SK-N-MC (cell line): ENCODE measurements at regions not wholly inside any gene's neighbourhood (a gene's known extent, or its start where the extent isn't known, plus 50 kb on each side); places are given as distances from the start of the nearest gene placed in this dataset.

Source experiments
- DNase-seq: peaks from one replicate; pipeline ENCODE4 v3.0.0-alpha.2; 2011; ENCODE audit warnings: low read depth, low spot score
- H3K27ac ChIP-seq: fragments of 200-600 bp; sonication (generic); 2 replicates; pipeline ENCODE4 v1.5.1; 2016; ENCODE audit warnings: mixed run types
- H3K36me3 ChIP-seq: fragments of 200-600 bp; sonication (generic); 2 replicates; pipeline ENCODE4 v1.6.1; 2017; ENCODE audit warnings: antibody characterized with exemption, low read length, mixed read lengths; ENCODE audit not compliant: insufficient read depth
- H3K4me3 ChIP-seq: fragments of 200-600 bp; sonication (generic); 2 replicates; pipeline ENCODE4 v1.5.1; 2016
- H3K9ac ChIP-seq: fragments of 200-600 bp; sonication (generic); 2 replicates; pipeline ENCODE4 v1.8.0; 2017; ENCODE audit warnings: mixed run types, mixed read lengths; ENCODE audit not compliant: insufficient read length
- H3K9me3 ChIP-seq: fragments of 200-600 bp; sonication (generic); 2 replicates; pipeline ENCODE4 v1.6.1; 2017; ENCODE audit warnings: low read depth, mild to moderate bottlenecking, antibody characterized with exemption, low read length, moderate library complexity, mixed read lengths
- EZH2 ChIP-seq: fragments of 200-600 bp; sonication (generic); IDR thresholded peaks from one replicate; pipeline ENCODE4 v1.6.1; 2017; ENCODE audit warnings: antibody characterized with exemption
- FOXP2 ChIP-seq: optimal IDR thresholded peaks from 2 replicates; pipeline ENCODE3; 2011; ENCODE audit warnings: mild to moderate bottlenecking, moderate library complexity; ENCODE audit not compliant: insufficient read depth; ENCODE audit errors: extremely low read length, control extremely low read depth
- POLR2AphosphoS5 ChIP-seq: IDR thresholded peaks from 2 replicates; pipeline ENCODE4 v1.6.1; 2012; ENCODE audit warnings: mild to moderate bottlenecking, low read depth, low read length, borderline replicate concordance

DNA sequence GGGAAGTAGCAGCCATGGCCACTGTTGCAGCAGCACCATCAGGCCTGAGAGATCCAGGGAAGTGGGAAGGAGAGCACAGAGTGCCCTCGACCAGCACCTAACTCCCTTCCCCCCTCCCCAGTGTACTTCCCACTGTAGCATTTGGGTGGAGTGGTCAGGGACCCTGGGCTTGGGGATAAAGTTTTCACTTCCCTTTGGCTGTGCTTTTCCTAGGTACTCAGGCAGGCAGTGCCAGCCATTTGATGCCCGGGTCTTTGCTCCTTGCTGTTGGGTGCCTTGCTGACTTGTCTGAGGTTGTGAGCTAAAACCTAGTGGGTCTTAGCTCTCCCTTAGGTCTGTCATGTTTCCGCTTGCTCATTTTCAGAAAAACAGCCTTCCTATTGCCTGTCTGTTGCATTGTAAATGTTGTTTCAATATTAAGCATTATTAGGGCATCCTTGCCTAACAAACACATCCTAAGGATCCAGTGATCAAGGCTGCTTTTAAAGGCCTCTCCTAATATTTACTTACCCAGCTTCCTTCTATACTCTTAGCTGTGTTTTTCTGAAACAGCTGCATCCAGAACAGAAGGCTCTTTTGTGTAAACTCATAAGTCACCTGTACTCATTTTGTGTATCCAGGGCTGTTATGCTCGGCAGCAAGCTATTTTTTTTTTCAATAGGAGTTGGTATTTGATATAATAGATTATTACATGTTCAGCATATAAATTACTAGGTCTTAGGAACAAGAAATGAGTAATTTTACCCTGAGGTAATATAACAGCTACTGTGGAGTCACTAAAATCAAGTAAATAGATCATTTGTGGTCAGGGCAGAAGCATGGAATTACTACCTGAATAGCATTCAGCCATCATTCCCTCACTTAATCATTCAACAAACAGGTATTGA, 418.6 kb upstream of the PROX1 start:
- Histone ChIP-seq H3K4me3 (no peak overlapping the region), H3K36me3 (no peaks in the 10 kb centered on the region), H3K9ac (no peak overlapping the region), H3K27ac (no peak overlapping the region), H3K9me3 (no peaks in the 10 kb centered on the region)
- DNase-seq, result no peak
- TF ChIP-seq FOXP2 (no peak), POLR2AphosphoS5 (no peak), EZH2 (no peak)

GRCh38 chr1:213569816-213570150, 418.0 kb upstream of the PROX1 start:
- TF ChIP-seq EZH2, result no peak
- TF ChIP-seq FOXP2, result no peak
- no peak for TF ChIP-seq POLR2AphosphoS5
- no peak for DNase-seq
- no peak overlapping the region for H3K4me3 ChIP-seq

DNA sequence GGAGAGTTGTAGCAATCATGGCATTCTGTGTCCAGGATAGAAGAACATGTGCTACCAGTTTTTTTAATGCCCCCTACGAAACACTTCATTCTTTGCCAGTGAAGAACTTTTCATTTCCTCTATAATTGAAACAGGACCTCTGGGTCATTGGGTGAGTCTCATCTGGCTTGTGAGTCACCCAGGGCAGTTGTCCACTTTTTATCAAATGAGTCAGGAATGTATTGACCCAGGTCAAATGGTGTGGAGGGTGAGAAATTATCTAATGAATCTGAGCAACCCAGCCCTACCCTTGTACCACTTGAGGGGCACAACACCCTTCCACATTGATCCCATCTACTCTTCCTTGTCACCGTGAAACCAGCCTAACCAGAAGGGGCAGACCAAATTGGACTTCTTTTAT, 417.3 kb upstream of the PROX1 start:
- Histone ChIP-seq H3K27ac (no peak overlapping the region), H3K9ac (no peak overlapping the region), H3K36me3 (no peaks in the 10 kb centered on the region), H3K9me3 (no peaks in the 10 kb centered on the region), H3K4me3 (no peak overlapping the region)
- no peak for TF ChIP-seq POLR2AphosphoS5
- no peak for TF ChIP-seq FOXP2
- TF ChIP-seq EZH2, result no peak
- DNase-seq, result no peak

More at GRCh38 chr1:213569816-213570150, 418.0 kb upstream of the PROX1 start:
- H3K36me3 ChIP-seq, result no peaks in the 10 kb centered on the region
- H3K9ac ChIP-seq, result no peak overlapping the region
- no peaks in the 10 kb centered on the region for H3K9me3 ChIP-seq
- no peak overlapping the region for H3K27ac ChIP-seq

GRCh38 chr1:213571419-213571818, 416.4 kb upstream of the PROX1 start:
- Histone ChIP-seq H3K36me3 (no peaks in the 10 kb centered on the region), H3K9me3 (no peaks in the 10 kb centered on the region), H3K4me3 (no peak overlapping the region), H3K27ac (no peak overlapping the region), H3K9ac (no peak overlapping the region)
- no peak for DNase-seq
- no peak for TF ChIP-seq EZH2
- no peak for TF ChIP-seq POLR2AphosphoS5
- TF ChIP-seq FOXP2, result no peak

GRCh38 chr1:213571843-213572242, 415.9 kb upstream of the PROX1 start:
- no peak overlapping the region for H3K9ac ChIP-seq
- H3K9me3 ChIP-seq, result no peaks in the 10 kb centered on the region
- no peaks in the 10 kb centered on the region for H3K36me3 ChIP-seq
- H3K4me3 ChIP-seq, result no peak overlapping the region
- no peak overlapping the region for H3K27ac ChIP-seq
- no peak for DNase-seq
- TF ChIP-seq FOXP2 (no peak), POLR2AphosphoS5 (no peak), EZH2 (no peak)

GRCh38 chr1:213572912-213573647, 414.7 kb upstream of the PROX1 start:
- Histone ChIP-seq H3K36me3 (no peaks in the 10 kb centered on the region), H3K27ac (no peak overlapping the region), H3K4me3 (no peak overlapping the region), H3K9ac (no peak overlapping the region), H3K9me3 (no peaks in the 10 kb centered on the region)
- no peak for DNase-seq
- TF ChIP-seq POLR2AphosphoS5, result no peak
- TF ChIP-seq FOXP2, result no peak
- no peak for TF ChIP-seq EZH2

- H3K4me3 ChIP-seq, result no peak overlapping the region
- H3K27ac ChIP-seq, result no peak overlapping the region
- H3K36me3 ChIP-seq, result no peaks in the 10 kb centered on the region
- TF ChIP-seq POLR2AphosphoS5 (no peak), EZH2 (no peak), FOXP2 (no peak)
- no peak overlapping the region for H3K9ac ChIP-seq
- DNase-seq, result no peak
- no peaks in the 10 kb centered on the region for H3K9me3 ChIP-seq
Observed at GRCh38 chr1:213573648-213574009, 414.1 kb upstream of the PROX1 start.

DNA sequence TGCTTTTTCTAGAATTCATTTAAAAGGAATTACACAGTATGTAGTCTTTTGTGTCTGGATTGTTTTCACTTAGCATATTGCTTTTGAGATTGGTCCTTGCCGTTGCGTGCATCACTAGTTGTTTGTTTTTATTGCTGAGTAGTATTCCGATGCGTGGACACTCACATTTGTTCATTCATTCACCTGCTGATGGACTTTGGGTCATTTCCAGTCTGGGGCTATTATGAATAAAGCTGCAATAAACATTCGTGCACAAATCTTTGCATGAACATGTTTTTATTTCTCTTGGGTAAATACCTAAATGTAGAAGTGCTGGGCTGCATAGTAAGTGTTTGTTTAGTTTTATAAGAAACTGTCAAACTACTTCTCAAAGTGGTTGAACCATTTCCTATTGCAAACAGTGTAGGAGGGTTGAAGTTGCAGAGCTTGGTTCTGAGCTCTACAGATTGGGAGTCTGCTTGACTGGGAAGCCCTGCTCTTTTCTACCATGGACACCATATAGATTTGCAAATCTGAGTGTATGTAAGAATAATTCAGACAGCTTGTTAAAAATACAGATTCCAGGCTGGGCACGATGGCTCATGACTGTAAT, 404.7 kb upstream of the PROX1 start:
- no peak overlapping the region for H3K27ac ChIP-seq
- no peak overlapping the region for H3K9ac ChIP-seq
- no peak overlapping the region for H3K4me3 ChIP-seq
- no peaks in the 10 kb centered on the region for H3K9me3 ChIP-seq
- TF ChIP-seq EZH2, result no peak
- TF ChIP-seq FOXP2, result no peak
- no peak for TF ChIP-seq POLR2AphosphoS5
- no peak for DNase-seq
- H3K36me3 ChIP-seq, result no peaks in the 10 kb centered on the region
